ENCODE measurements at regions not wholly inside any gene's neighbourhood (a gene's known extent, or its start where the extent isn't known, plus 50 kb on each side); places are given as distances from the start of the nearest gene placed in this dataset.

DNA sequence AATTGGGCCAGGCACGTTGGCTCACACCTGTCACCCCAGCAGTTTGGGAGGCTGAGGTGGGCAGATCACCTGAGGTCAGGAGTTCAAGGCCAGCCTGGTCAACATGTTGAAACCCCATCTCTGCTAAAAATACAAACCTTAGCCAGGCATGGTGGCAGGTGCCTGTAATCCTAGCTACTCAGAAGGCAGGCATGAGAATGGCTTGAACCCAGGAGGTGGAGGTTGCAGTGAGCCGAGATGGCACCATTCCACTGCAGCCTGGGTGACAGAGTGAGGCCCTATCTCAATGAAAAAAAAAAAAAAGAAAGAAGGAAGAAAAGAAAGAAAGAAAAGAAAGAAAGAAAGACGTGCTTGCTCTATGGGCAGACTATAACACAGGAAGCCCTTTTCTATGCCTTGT lies 84.4 kb downstream of the FOXL1 start:
- ATAC-seq (no peak), DNase-seq (no peak)
- intact Hi-C loops (cut with DNase I, micrococcal nuclease): no loop called here

DNA sequence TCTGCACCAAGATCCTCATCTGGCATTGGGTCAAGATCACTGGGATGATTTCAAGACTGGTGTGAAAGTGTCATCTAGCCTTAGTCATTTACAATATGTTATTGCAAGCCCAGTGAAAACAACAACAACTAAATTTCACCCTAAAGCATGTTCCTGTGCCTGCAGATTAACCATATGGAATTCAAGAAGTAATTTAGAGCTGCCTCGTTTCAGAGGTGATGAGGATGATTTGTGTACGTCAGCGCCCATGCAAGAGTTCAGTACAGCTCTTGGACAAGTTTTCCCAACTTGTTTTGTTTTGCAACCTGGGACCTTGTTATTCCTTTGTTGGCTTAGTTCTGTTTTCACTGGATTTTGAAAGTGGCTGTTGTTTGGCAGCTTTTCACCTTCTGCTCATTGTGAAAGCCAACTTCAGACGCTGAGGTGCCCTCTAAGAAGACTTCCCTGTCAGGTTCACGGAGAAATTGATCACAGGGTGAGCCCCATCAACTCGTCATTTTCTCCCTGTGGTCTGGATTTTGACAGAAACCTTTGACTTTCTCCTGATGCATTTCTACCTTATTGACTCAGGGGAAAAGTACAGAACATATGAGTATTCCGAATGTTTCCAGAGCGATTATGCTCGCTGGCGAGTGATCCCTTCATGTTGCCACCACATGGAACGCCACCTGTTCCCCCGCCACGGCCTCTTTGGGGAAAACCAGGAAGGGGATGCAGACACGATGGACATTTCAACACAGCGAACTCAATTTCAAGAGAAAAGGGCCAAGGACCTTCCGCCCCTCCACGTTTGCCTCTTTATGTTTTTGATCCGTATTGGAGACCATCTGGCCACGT lies 85.6 kb downstream of the FOXL1 start:
- DNase-seq (no peak), ATAC-seq (no peak)
- intact Hi-C loops (cut with DNase I, micrococcal nuclease): no loop called here

DNA sequence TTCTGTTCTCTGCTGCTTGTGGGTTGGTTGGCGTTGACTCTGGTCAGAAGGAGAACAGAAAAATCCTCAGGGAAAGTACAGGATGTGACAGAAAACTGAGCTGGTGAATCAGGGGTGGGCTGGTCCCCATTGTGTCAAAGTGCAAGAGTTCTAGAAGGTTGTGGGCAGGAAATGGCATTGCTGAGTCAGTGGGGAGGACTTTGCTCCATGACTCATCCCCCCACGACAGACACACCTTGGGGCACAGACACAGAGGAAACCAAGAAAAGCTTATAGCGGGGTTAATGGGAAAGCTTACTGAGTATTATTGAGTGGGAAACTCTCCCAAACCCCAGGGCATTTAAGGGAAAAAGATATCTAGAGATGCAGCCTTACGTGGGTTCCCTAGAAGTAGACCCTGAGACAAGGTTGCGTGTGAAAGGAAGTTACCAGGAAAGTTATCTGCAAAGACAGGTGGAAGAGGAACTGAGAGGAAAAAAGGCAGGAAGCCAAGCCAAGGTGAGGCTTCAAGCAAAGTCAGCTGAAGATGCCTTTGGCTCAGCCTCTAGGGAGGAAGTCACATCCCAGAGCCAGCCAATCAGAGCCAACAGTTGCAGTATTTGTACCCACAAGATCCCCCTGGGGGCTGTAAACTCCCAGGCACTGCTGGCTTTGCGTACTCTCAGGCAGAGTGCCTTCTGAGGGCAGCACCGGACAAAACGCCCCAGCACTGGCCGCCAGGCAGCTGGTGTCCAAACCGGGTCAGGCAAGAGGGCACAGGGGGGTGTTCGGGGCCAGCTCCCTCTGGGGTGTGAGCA lies 86.4 kb downstream of the FOXL1 start:
- ATAC-seq (peak; percentile 97), DNase-seq (peak; percentile 38 to 64)
- intact Hi-C loops (cut with DNase I, micrococcal nuclease): no loop called here

DNA sequence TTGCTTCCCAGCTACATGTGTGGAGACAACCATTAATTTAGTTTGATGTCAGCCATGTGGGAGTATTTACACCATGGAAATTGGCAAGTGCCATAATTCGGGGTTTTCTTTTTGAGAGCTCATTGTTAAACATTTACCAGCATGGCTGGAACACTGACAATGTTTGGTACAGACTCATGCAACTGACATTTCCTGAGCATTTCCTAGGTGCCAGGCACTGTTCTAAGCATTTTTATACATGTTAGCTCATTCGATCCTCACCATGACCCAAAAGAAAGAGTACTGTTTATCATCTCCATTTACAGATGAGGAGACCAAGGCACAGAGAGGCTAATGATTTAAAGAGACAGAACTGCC lies 86.9 kb downstream of the FOXL1 start:
- ATAC-seq: peak; percentile 22
- intact Hi-C loops (cut with DNase I, micrococcal nuclease): no loop called here
- no peak for DNase-seq

DNA sequence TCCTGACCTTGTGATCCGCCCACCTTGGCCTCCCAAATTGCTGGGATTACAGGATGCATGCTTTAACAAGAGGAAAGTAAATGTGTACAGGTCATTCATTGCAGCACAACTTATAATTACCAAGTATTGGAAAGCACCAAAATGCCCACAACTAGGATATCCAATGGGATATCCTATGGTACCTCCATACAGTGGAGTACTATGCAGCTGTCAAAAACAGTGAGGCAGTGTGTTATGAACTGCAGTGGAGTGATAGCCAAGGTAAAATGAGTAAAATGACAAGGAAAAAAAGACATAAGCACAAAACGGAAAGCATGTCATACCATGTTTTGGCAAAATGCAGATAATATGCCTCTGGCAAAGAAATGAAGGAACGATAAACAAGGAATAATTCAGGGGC lies 87.6 kb downstream of the FOXL1 start:
- no peak for ATAC-seq
- intact Hi-C loops (cut with DNase I, micrococcal nuclease): no loop called here
- DNase-seq: no peak

DNA sequence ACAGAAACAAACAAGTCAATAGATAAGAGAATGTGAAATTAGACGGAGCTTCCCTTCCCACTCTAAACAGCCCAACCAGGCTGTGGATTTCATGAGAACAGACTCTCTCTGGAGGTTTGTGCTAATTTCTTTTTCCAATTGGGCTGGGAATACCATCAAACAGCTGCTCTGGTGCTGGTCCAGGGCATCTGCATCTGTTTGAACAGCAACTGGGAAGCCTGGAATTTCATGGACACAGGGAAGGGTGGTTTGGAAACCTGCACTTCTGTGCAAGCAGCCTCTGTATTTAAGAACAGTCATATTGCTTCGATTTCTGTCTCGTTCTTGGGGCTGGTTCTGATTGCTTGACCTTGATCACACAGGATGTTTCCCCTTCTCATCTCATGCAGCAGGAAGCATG lies 88.7 kb downstream of the FOXL1 start:
- intact Hi-C loops (cut with DNase I, micrococcal nuclease): no loop called here
- ATAC-seq: no peak
- no peak for DNase-seq

DNA sequence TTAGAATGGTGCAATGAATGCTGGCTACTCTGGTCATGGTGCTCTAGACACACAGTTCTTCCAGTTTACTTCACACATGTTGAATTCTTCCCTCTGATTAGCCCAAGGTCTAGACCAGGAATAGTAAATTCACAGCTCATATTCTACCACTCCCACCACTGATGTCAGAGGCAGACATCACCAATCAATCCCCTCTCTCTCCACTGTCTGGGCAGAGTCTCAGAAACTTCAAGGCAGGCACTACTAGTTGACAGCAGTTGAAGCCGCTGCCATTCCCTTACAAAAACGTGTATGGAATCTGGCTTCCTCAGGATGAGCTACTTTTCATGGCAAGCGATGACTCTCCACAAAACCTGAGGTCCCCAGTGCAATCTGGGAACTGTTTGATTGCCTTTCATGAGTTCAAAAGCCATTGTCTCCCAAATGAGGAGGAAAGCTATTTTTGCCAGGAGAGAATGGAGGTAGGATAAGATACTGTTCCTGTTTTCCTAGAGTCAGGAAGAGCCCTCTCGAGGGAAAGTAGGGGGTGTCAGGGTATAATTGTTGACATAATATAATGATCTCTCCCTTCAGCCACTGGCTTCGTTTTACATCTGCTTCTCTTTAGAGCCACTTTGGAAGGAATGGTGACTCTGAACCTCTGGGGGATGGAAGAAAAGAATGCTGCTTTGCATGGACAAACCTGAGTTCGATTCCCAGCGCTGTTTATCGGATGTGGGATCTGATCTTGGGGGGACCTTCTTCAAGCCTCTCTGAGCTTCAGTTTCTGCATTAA lies 90.0 kb downstream of the FOXL1 start:
- intact Hi-C loops (cut with DNase I, micrococcal nuclease): no loop called here
- DNase-seq (no peak), ATAC-seq (no peak)

DNA sequence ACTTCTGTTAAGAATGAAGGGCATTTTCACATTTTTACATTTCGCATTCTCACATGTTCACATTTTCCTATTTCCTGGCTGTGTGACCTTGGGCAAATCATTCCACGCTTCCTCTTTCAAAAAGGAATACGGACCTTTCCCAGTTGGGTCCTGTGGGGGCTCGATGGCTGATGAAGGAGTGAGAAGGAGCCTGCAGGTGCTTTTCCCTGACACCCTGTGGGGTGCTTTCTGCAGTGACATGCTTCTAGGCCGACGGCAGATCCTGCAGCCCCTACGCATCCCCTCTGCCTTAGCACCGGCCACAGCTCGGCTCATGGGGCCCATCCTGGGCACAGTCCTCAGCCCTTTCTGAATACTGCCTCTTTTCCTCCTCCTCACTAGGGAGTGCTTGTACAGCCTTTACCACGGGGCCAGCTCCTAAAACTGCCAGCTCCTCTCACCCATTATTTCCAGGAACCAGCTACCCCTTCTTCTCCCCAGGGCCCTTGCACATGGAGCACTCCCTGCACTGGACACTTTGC lies 91.0 kb downstream of the FOXL1 start:
- DNase-seq (no peak), ATAC-seq (no peak)
- intact Hi-C loops (cut with DNase I, micrococcal nuclease): no loop called here

DNA sequence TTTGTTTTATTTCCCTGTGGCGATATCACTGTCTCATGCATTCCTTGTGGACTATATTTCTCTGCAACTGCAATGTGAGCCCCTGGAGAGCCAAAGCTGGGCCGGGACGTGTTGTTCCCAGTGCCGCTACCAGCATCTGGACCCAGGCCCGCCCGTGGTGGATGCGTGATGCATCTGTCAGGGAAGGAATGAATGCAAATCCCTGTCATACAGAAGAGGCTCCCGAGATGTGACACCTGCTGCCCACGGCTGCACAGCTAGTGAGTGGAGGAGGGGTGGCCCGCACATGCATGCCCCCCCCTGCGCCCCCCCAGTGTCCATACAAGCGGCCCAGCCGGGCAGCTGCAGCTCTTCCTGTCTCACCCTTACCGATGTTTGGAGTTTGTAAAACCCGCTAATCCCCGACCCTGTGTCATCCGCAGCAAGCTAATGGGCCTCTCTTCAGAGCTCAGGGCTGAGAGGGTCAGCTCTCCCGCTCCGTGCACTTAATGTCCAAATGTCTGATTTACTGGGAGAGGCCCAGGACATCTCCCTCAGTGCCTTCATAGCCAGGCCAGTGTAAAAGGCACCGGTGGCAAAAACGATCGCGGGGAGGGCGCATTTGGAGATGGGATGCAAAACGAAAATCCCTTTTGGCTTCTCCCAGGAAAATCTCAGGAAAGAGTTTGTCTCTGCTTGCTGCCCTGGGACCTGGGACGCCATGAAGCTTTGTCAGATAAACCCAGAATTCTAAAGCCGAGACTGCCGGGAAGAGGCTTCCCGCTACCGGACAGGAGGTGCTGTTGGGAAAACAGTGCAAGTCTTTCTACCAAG lies 91.8 kb downstream of the FOXL1 start:
- no peak for ATAC-seq
- intact Hi-C loops (cut with DNase I, micrococcal nuclease): no loop called here

DNA sequence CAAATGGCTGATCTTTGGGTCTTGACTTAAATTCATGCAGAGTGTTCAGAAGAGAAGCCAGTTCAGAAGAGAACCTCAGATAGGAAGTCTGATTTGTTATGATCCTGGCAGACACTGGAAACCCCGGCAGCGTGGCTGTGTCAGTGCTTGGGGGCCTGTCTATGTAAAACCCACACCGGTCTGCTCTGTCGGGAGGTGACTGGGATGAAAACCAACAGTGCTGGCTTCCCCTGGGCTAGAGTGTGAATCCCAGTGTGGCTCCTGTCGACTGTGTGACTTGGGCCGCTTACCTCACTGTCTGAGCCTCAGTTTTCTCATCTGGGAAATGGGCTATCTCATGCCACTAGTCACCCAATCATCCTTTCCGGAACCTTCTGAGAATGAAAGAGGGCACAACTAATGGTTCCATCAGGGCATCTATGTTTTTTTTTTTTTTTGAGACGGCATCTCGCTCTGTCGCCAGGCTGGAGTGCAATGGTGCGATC lies 92.4 kb downstream of the FOXL1 start:
- ATAC-seq: no peak
- intact Hi-C loops (cut with DNase I, micrococcal nuclease): no loop called here
- DNase-seq: no peak

More for the DNA sequence above, 91.8 kb downstream of the FOXL1 start:
- peak in 1 of 2 donors; percentile 10 for DNase-seq

DNA sequence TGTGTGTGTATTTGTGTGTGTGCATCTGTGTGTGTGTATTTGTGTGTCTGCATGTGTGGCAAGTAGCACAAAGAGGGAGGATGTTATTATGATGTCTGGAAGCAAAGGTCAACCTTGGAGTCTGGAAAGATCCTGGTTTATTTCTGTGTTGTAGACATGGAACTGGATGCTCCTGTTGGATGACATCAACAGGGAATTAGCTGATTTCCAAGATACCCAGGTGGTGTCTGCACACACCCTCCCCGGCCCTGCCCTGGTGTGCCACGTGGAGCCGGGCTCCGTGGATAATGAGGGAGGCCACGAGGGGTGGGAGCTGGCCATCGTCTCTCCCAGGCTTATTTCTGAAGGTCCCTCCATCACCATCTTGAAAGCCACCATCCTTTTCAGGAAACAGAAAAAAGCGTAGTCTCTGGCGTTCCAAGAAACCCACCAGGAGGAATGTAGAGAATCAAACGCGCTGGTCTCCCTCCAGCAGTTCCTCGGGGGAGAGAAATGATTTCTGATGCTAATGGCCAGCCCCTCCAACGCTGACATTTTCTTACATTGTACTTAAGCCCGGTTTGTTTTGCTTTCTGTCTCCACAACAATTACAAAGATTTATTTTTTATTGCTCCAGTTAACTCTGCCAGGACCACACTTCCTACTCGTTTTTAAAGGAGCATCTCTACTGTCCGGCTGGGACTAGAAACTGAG lies 93.3 kb downstream of the FOXL1 start:
- intact Hi-C loops (cut with DNase I, micrococcal nuclease): no loop called here
- no peak for ATAC-seq
- no peak for DNase-seq

DNA sequence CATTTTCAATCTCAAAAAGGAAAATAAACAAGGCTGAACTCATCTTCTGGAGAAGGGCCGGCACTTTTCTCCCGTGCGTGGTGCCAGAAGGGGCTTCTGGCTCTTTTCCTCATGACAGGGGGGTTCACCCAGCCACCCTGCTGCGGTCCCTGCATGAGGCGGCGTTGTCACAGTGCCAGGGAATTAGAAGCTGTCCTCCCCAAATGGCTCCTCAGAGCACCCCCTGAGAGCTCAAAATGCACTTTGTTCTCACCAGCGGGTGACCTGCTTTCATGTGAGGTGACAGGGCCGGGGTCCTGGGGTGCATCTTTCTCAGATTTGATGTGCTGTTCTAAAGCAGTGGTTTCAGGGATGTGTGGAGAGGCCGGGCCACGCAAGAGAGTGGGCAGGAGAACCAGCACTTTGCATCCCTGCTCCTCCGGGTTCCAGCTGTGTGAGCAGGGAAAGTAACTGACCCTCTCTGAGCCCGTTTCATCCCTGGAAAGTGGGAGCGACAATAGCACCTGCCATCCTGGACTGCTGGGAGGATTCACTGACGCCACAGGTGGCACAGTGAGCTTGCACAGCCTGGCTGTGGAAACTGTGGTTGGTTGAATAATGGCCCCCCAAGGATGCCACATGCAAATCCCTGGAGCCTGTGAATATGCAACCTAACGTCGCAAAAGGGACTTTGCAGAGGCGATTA lies 94.0 kb downstream of the FOXL1 start:
- intact Hi-C loops (cut with DNase I, micrococcal nuclease): no loop called here
- no peak for DNase-seq
- no peak for ATAC-seq

DNA sequence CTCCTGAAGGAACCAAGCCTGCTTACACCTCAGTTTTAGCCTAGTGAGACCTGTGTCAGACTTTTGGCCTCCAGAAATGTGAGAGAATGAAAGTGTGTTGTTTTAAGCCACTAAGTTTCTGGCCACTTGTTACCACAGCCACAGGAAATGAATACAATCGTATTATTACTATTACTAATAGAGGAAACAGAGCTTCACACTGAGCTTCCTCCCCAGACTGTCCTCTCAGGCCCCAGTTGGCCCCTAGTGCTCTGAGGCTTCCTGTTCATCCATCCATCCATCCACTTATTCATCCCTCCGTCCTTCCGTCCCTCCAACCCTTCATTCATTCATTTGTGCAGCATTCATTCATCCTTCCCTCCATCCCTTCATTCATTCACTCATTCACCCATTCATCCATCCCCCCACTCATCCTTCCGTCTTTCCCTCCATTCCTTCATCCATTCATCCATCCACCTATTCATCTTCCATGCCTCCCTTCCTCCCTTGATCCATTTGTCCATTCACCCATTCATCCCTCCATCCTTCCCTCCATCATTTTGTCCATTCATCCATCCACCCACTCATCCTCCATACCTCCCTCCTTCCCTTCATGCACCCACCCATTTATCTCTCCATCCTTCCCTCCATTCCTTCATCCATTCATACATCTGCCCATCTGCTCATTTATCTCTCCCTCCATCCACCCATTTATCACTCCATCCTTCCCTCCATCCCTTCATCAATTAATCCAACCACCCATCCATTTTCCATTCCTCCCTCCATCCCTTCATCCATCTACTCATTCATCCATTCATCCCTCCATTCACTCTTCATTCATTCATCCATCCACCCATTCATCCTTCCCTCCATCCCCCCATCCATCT lies 95.0 kb downstream of the FOXL1 start:
- DNase-seq: no peak
- ATAC-seq: no peak
- intact Hi-C loops (cut with DNase I, micrococcal nuclease): no loop called here

DNA sequence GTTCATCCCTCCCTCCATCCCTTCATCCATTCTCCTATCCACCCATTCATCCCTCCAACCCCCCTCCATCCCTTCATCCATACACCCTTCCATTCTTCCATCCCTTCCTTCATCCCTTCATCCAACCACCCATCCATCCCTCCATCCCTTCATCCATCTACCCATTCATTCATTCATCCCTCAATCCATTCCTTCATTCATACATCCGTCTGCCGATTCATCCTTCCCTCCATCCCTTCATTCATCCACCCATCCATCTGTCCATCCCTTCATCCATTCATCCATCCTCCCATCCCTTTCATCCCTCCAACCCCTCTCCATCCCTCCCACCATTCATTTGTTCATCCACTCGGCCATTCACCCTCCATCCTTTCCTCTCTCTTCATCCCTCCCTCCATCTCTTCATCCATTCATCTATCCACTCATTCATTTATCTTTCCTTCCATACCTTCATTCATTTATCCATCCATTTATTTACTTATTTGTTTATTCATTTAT lies 95.7 kb downstream of the FOXL1 start:
- ATAC-seq: no peak
- no peak for DNase-seq
- intact Hi-C loops (cut with DNase I, micrococcal nuclease): no loop called here

DNA sequence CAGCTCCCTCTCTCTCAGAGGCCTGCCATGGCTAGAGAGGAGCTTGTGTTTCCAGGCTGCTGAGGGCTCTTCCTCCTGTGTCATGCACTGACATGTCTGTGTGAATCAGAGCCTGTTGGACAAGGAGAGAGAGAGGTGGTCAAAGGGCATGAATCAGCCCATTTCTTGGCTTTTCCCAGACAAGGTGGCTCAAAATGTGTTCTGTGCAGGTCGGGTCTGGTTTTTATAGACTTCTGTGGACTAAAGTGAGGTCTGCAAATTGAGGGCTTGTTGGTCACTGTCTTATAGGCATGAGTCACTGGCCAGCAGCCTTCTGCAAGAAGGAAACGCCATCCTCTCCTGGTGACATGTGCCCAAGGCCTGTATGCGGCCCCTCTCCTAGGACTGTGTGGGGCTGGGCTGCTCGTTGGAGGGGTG lies 97.9 kb downstream of the FOXL1 start:
- no peak for DNase-seq
- intact Hi-C loops (cut with DNase I, micrococcal nuclease): no loop called here
- no peak for ATAC-seq

DNA sequence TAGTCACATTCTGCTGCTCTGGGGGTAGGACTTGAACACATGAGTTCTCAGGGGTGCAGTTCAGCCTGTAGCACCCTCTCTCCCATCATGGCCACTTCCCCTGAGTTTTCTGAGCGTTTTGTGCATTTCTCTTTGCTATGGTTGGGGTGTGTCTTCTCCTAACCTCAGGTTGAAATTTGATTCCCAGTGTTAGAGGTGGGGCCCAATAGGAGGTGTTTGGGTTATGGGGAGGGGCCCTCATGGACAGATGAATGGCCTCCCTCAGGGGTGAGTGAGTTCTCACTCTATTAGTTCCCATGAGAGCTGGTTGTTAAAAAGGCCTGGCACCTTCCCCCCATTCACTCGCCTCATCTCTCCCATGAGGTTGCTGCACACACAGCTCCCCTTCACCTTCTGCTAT lies 101.1 kb downstream of the FOXL1 start:
- DNase-seq (no peak), ATAC-seq (no peak)
- intact Hi-C loops (cut with DNase I, micrococcal nuclease): no loop called here

All from left colon (tissue), 2 donors.